Astrocyte (in vitro differentiated cells and primary cell): ENCODE measurements at regions not wholly inside any gene's neighbourhood (a gene's known extent, or its start where the extent isn't known, plus 50 kb on each side); places are given as distances from the start of the nearest gene placed in this dataset.

Experiments
- EZH2 ChIP-seq: IDR thresholded peaks from 2 replicates; pipeline ENCODE4 v1.6.1; 2012; ENCODE audit warnings: mild to moderate bottlenecking, low read length, inconsistent platforms; ENCODE audit not compliant: insufficient read depth
- TF ChIP-seq, protein P1 (sequence below): IDR thresholded peaks from 2 replicates; pipeline ENCODE4 v1.5.1; 2011; ENCODE audit warnings: low read depth, mild to moderate bottlenecking, inconsistent platforms, low read length, moderate library complexity; ENCODE audit not compliant: insufficient read depth

- TF ChIP-seq, protein P1, sequence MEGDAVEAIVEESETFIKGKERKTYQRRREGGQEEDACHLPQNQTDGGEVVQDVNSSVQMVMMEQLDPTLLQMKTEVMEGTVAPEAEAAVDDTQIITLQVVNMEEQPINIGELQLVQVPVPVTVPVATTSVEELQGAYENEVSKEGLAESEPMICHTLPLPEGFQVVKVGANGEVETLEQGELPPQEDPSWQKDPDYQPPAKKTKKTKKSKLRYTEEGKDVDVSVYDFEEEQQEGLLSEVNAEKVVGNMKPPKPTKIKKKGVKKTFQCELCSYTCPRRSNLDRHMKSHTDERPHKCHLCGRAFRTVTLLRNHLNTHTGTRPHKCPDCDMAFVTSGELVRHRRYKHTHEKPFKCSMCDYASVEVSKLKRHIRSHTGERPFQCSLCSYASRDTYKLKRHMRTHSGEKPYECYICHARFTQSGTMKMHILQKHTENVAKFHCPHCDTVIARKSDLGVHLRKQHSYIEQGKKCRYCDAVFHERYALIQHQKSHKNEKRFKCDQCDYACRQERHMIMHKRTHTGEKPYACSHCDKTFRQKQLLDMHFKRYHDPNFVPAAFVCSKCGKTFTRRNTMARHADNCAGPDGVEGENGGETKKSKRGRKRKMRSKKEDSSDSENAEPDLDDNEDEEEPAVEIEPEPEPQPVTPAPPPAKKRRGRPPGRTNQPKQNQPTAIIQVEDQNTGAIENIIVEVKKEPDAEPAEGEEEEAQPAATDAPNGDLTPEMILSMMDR, result no peak
- no peak for TF ChIP-seq EZH2
Observed at GRCh38 chr5:123914333-123914732, 402.4 kb downstream of the CSNK1G3 start.
